GM19239 (cell line): ENCODE measurements at regions not wholly inside any gene's neighbourhood (a gene's known extent, or its start where the extent isn't known, plus 50 kb on each side); places are given as distances from the start of the nearest gene placed in this dataset.

Source experiments
- DNase-seq: peaks from one replicate; pipeline ENCODE4 v3.0.0; 2011; ENCODE audit warnings: low spot score; ENCODE audit not compliant: insufficient read length
- FAIRE-seq: peaks from 2 replicates; lab custom pipeline; 2011; peaks lifted over from hg19 to GRCh38; lab: Jason Lieb, UNC

- DNase-seq (no peak), FAIRE-seq (no peak)
Measured at GRCh38 chr18:60445341-60445740, 72.8 kb upstream of the MC4R start.

DNA sequence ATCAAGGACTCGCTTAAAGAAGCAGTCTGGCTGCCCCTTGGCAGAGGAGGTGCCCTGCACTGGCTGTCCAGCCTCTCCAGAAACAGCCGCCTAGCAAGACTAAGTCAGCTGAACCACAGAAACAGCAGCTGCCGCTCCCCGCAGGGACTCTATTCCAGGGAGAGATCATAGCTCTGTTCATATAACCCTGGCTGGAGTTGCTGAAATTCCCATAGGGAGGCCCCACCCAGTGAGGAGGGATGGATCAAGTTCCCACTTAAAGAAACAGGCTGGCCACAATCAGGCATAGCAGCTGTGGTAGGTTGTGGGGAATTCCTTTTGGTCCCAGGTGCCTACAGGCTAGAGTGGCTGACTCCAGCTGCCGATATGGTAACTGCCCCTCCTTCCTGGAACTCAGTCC, 74.2 kb upstream of the MC4R start:
- no peak for DNase-seq
- FAIRE-seq: no peak

DNA sequence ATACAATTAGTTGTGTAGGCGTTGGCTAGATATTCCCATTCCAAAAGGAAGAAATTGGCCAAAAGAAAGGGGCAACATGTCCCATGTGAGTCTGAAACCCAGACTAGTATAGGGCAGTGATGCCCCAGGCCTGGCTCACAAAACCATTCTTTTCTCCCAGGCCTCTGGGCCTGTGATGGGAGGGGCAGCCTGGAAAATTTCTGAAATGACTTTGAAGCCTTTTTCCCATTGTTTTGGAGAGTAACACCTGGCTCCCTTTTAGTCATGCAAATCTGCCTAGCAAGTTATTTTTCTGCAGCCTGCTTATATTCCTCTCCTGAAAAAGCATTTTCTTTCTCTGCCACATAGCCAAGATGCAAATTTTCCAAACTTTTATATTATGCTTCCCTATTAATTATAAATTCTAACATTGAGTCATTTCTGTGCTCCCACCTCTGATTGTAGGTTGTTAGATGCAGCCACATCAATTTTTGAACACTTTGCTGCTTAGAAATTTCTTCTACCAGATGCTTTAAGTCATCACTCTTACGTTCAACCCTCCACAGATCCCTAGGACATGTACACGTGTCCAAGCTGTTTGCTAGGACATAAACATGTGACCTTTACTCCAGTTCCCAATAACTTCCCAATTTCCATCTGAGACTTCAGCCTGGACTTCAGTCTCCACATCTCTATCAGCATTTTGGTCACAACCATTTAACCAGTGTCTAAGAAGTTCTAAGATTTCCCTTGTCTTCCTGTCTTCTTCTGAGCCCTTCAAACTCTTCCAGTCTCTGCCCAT, 76.1 kb upstream of the MC4R start:
- DNase-seq (no peak), FAIRE-seq (no peak)

DNA sequence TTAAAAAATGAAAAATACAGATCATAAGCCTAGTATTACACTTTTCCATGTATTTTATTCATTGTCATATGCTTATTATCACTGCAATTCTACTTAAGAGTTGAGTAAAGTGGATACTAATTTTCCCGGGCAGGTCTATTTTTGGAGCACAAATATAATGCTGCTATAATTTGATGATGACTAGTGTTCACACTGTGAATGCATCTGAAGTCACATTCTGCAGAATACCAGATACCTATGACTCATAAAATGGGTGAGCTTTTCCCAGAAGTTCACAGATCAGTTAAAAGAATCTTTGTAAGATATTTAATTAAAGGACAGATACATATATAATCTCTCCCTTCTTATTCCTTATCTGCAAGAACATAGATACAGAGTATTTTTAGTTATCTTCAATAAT, 79.8 kb upstream of the MC4R start:
- DNase-seq: no peak
- no peak for FAIRE-seq

- FAIRE-seq (no peak), DNase-seq (no peak)
Measured at GRCh38 chr18:60466677-60467076, 94.1 kb upstream of the MC4R start.

- DNase-seq (no peak), FAIRE-seq (no peak)
Measured at GRCh38 chr18:60469387-60470100, 97.0 kb upstream of the MC4R start.

- no peak for FAIRE-seq
- no peak for DNase-seq
Measured at GRCh38 chr18:60471652-60472051, 99.1 kb upstream of the MC4R start.

DNA sequence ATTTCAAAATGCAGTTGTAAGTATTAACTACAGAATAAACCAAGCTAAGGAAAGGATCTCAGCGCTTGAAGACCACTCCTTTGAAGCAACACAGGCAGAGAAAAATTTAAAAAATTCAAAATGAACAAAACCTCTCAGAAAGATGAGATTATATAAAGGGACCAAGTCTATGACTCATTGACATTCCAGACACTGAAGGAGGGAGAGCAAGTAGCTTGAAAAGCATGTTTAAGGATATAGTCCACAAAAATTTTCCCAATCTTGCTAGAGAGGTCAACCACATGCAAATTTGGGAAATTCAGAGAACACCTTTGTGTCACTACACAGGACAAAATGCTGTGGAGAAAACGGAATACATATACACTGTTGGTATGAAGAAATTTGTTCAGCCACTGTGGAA, 112.6 kb upstream of the MC4R start:
- FAIRE-seq (no peak), DNase-seq (no peak)

- FAIRE-seq: no peak
Measured at GRCh38 chr18:60493066-60493465, 120.5 kb upstream of the MC4R start.

GRCh38 chr18:60499675-60500074, 127.1 kb upstream of the MC4R start:
- DNase-seq (no peak), FAIRE-seq (no peak)

More at GRCh38 chr18:60493066-60493465, 120.5 kb upstream of the MC4R start:
- DNase-seq: no peak

GRCh38 chr18:60500960-60501359, 128.4 kb upstream of the MC4R start:
- FAIRE-seq (no peak), DNase-seq (no peak)

DNA sequence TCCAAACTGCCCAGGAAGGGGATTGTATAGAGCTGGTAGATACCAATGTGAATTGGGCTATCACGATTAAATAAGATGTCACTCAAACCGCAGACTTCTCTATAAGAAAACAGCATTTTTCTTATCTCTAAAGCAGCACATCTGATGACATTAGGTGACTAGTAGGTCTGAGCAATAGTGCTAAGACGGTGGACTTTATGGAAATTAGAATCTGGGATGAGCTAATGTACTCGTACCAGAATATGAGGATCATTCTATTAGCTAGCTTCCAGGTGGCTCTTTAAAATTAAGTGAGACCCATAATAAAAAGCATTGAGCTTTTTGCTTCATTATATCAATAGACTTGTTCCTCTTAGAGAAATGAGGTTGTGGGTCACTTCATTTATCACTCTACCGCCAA, 130.0 kb upstream of the MC4R start:
- FAIRE-seq: no peak
- DNase-seq: no peak

- FAIRE-seq: no peak
- DNase-seq: no peak
Measured at GRCh38 chr18:60503199-60503598, 130.6 kb upstream of the MC4R start.

DNA sequence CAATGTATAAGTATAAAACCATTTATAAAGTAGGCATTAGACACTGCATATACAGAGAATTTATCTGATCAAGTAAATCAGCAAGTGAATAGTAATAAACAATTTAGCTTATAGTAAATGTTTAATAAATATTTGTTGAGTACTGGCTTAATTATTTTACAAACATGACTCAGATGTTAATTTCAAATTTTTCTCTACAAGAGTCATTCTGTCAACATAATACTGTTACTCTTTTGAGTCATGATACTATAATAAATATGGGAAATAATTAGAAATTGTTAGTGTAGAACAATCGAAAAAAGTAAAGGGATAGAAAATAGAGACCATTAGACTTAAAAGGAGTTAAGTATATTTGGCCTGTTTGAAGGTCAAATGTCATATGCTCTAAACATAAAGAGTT, 133.6 kb upstream of the MC4R start:
- FAIRE-seq: no peak
- DNase-seq: no peak

DNA sequence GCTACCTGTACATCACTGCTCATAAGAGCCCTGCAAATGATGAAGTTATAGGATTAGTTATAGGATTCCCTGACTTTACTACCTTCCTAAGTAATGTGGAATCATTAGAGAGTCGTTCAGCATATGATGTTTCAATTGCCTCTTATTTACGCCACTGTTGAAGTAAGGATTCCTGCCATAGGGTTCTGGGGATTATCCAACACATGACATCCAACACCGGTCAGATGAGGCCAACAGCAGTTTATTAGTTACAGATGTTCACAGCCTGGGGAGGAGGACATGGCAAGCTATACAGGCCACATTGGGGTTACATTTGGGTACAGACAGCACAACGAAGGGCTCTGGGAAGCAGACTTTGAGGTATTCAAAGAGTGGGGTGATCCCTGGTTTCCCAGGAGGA, 134.1 kb upstream of the MC4R start:
- no peak for DNase-seq
- no peak for FAIRE-seq

DNA sequence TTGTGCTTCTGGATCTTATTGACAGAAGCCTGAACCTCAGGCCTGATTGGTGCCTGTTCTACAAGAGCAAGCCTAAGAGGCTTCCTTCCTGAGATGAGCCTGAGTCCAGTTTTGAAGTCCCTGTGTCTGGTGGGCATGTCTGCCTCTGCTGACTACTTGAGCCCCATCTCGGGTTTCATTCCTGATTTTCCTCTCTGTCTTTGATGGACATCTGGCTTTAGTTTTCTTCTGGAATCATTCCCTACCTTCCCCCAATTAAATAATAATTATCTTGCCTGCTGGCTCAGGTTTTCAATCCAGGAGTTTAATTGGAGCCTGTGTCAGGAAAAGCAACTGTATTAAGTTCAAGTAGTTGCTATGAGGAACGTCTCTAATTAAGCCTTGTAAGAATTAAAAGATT, 135.5 kb upstream of the MC4R start:
- DNase-seq: no peak
- no peak for FAIRE-seq

- FAIRE-seq (no peak), DNase-seq (no peak)
Measured at GRCh38 chr18:60534538-60534937, 162.0 kb upstream of the MC4R start.

GRCh38 chr18:60537074-60537473, 164.5 kb upstream of the MC4R start:
- DNase-seq (no peak), FAIRE-seq (no peak)

GRCh38 chr18:60538891-60539290, 166.3 kb upstream of the MC4R start:
- DNase-seq (no peak), FAIRE-seq (no peak)

GRCh38 chr18:60541661-60542060, 169.1 kb upstream of the MC4R start:
- no peak for FAIRE-seq
- DNase-seq: no peak

GRCh38 chr18:60543646-60544045, 171.1 kb upstream of the MC4R start:
- DNase-seq: no peak
- FAIRE-seq: no peak
